ENCODE measurements at regions not wholly inside any gene's neighbourhood (a gene's known extent, or its start where the extent isn't known, plus 50 kb on each side); places are given as distances from the start of the nearest gene placed in this dataset.

GRCh38 chr1:226482975-226483700 is 65.4 kb upstream of the STUM start:
- TF ChIP-seq ZNF274 (IDR thresholded peaks at IDR 0.05; ENCODE audit: low read depth, low read length) (no peak), YY1 (IDR thresholded peaks at IDR 0.05; ENCODE audit: insufficient read depth, insufficient read length) (no peak)
